Loucy (cell line): ENCODE measurements at regions not wholly inside any gene's neighbourhood (a gene's known extent, or its start where the extent isn't known, plus 50 kb on each side); places are given as distances from the start of the nearest gene placed in this dataset.
"Not testable (repeated sequence)": the region's sequence is repeated elsewhere in the genome, so short reads cannot be mapped to it uniquely, and the experiment has no call there.

Source experiments
- H2AFZ ChIP-seq: fragments of 200-600 bp; sonication (generic); 2 replicates; pipeline ENCODE4 v1.6.0; 2016; ENCODE audit warnings: antibody characterized with exemption, mild to moderate bottlenecking, low read length, moderate library complexity
- H3F3A ChIP-seq: fragments of 200-600 bp; 2 replicates; pipeline ENCODE4 v1.6.0; 2016; ENCODE audit warnings: antibody characterized with exemption, low read depth, mild to moderate bottlenecking
- H3K27me3 ChIP-seq: fragments of 200-600 bp; sonication (generic); 2 replicates; pipeline ENCODE4 v1.6.1; 2014; ENCODE audit warnings: low read length, mild to moderate bottlenecking; ENCODE audit not compliant: insufficient read depth, poor library complexity, severe bottlenecking
- H3K36me3 ChIP-seq: fragments of 200-600 bp; sonication (generic); 2 replicates; pipeline ENCODE4 v1.6.1; 2016; ENCODE audit warnings: low read length; ENCODE audit not compliant: insufficient read depth
- H3K4me1 ChIP-seq: fragments of 200-600 bp; sonication (generic); 2 replicates; pipeline ENCODE4 v1.5.1; 2014; ENCODE audit warnings: low read length, mild to moderate bottlenecking; ENCODE audit not compliant: insufficient read depth, poor library complexity, severe bottlenecking
- H3K4me2 ChIP-seq: fragments of 200-600 bp; sonication (generic); 2 replicates; pipeline ENCODE4 v1.6.0; 2014; ENCODE audit warnings: antibody characterized with exemption, low read length, low read depth, mild to moderate bottlenecking; ENCODE audit not compliant: poor library complexity, severe bottlenecking
- H3K4me3 ChIP-seq: fragments of 200-600 bp; sonication (generic); 2 replicates; pipeline ENCODE4 v1.5.1; 2014; ENCODE audit warnings: low read length, mild to moderate bottlenecking, mixed read lengths; ENCODE audit not compliant: poor library complexity, severe bottlenecking
- H3K79me2 ChIP-seq: fragments of 200-600 bp; sonication (generic); 2 replicates; pipeline ENCODE4 v1.6.1; 2014; ENCODE audit warnings: low read length; ENCODE audit not compliant: insufficient read depth
- H3K9ac ChIP-seq: fragments of 200-600 bp; sonication (generic); 2 replicates; pipeline ENCODE4 v1.6.0; 2014; ENCODE audit warnings: mild to moderate bottlenecking, low read depth, low read length, moderate library complexity; ENCODE audit not compliant: poor library complexity, severe bottlenecking
- H3K9me2 ChIP-seq: fragments of 200-600 bp; sonication (generic); replicated peaks from 2 replicates; pipeline ENCODE4 v1.6.1; 2016; ENCODE audit warnings: low read depth, low read length, mixed read lengths
- H3K9me3 ChIP-seq: fragments of 200-600 bp; sonication (generic); 2 replicates; pipeline ENCODE4 v1.6.1; 2014; ENCODE audit warnings: mild to moderate bottlenecking, antibody characterized with exemption, low read length, low read depth; ENCODE audit not compliant: insufficient read depth
- H4K20me1 ChIP-seq: fragments of 200-600 bp; sonication (generic); 2 replicates; pipeline ENCODE4 v1.6.0; 2014; ENCODE audit warnings: antibody characterized with exemption, low read length, mild to moderate bottlenecking; ENCODE audit not compliant: insufficient read depth, poor library complexity, severe bottlenecking
- CTCF ChIP-seq: fragments of 200-600 bp; sonication (generic); conservative IDR thresholded peaks from 2 replicates; pipeline ENCODE4 v1.5.1; 2014; ENCODE audit warnings: mild to moderate bottlenecking, antibody characterized with exemption, low read length
- EZH2phosphoT487 ChIP-seq: fragments of 200-600 bp; IDR thresholded peaks from 2 replicates; pipeline ENCODE4 v1.6.1; 2018; ENCODE audit warnings: antibody characterized with exemption, mild to moderate bottlenecking, moderate library complexity, borderline replicate concordance

- no peaks in the 10 kb centered on the region for H3K27me3 ChIP-seq
- H3K9ac ChIP-seq, result no peak overlapping the region
- no peak overlapping the region for H3K4me3 ChIP-seq
- no peaks in the 10 kb centered on the region for H3K79me2 ChIP-seq
- H3K9me3 ChIP-seq, result no peaks in the 10 kb centered on the region
- H4K20me1 ChIP-seq, result no peaks in the 10 kb centered on the region
- H3K4me1 ChIP-seq, result no peaks in the 10 kb centered on the region
- H3K9me2 ChIP-seq, result no peaks in the 10 kb centered on the region
- H2AFZ ChIP-seq, result no peak overlapping the region
- no peaks in the 10 kb centered on the region for H3K36me3 ChIP-seq
- H3K4me2 ChIP-seq, result no peak overlapping the region
- no peaks in the 10 kb centered on the region for H3F3A ChIP-seq
- TF ChIP-seq EZH2phosphoT487 (no peak), CTCF (no peak)
Measured at GRCh38 chr12:126447346-126447745, 1382.1 kb downstream of the AACS start.

- H3K4me3 ChIP-seq, result no peak overlapping the region
- H3F3A ChIP-seq, result no peaks in the 10 kb centered on the region
- no peaks in the 10 kb centered on the region for H3K27me3 ChIP-seq
- no peaks in the 10 kb centered on the region for H3K4me1 ChIP-seq
- no peaks in the 10 kb centered on the region for H3K9me3 ChIP-seq
- no peak overlapping the region for H3K9ac ChIP-seq
- H3K9me2 ChIP-seq, result no peaks in the 10 kb centered on the region
- H2AFZ ChIP-seq, result no peak overlapping the region
- TF ChIP-seq EZH2phosphoT487 (no peak), CTCF (no peak)
- no peaks in the 10 kb centered on the region for H4K20me1 ChIP-seq
- no peaks in the 10 kb centered on the region for H3K36me3 ChIP-seq
- H3K4me2 ChIP-seq, result no peak overlapping the region
- H3K79me2 ChIP-seq, result no peaks in the 10 kb centered on the region
Measured at GRCh38 chr12:126451809-126452208, 1386.6 kb downstream of the AACS start.

- H3K9me2 ChIP-seq, H3K79me2 ChIP-seq, H2AFZ ChIP-seq, H4K20me1 ChIP-seq, H3K9me3 ChIP-seq, H3K4me3 ChIP-seq, H3K4me1 ChIP-seq, H3K36me3 ChIP-seq, H3K4me2 ChIP-seq, H3K27me3 ChIP-seq, H3F3A ChIP-seq, H3K9ac ChIP-seq: not testable (repeated sequence)
Measured at GRCh38 chr12:126452686-126453085, 1387.5 kb downstream of the AACS start.

- H3K27me3 ChIP-seq, result no peaks in the 10 kb centered on the region
- H3K9me2 ChIP-seq, result no peaks in the 10 kb centered on the region
- H3K36me3 ChIP-seq, result no peaks in the 10 kb centered on the region
- no peak overlapping the region for H3K4me2 ChIP-seq
- no peak overlapping the region for H3K4me3 ChIP-seq
- no peak overlapping the region for H2AFZ ChIP-seq
- no peaks in the 10 kb centered on the region for H3K4me1 ChIP-seq
- no peaks in the 10 kb centered on the region for H3F3A ChIP-seq
- no peak overlapping the region for H3K9ac ChIP-seq
- H4K20me1 ChIP-seq, result no peaks in the 10 kb centered on the region
- TF ChIP-seq CTCF (no peak), EZH2phosphoT487 (no peak)
- H3K79me2 ChIP-seq, result no peaks in the 10 kb centered on the region
- no peaks in the 10 kb centered on the region; the same call in 1 of the 2 replicates for H3K9me3 ChIP-seq
Measured at GRCh38 chr12:126454581-126454980, 1389.3 kb downstream of the AACS start.
